GM19035 (cell line): ENCODE measurements at regions not wholly inside any gene's neighbourhood (a gene's known extent, or its start where the extent isn't known, plus 50 kb on each side); places are given as distances from the start of the nearest gene placed in this dataset.

ENCODE experiments used
- ATAC-seq: cut with Tn5 transposase; IDR thresholded peaks from one replicate; pipeline ENCODE4 v1.9.1; 2021; ENCODE audit not compliant: unreplicated experiment

- ATAC-seq = no peak
Measured at GRCh38 chr13:73767747-73768315, 366.4 kb downstream of the KLF12 start.

- no peak for ATAC-seq
Measured at GRCh38 chr13:73767191-73767741, 366.9 kb downstream of the KLF12 start.

- ATAC-seq = no peak
Measured at GRCh38 chr13:73765651-73766384, 368.4 kb downstream of the KLF12 start.

GRCh38 chr13:73759434-73759833, 374.8 kb downstream of the KLF12 start:
- no peak for ATAC-seq

- no peak for ATAC-seq
Measured at GRCh38 chr13:73757481-73758233, 376.5 kb downstream of the KLF12 start.

GRCh38 chr13:73754727-73755292, 379.4 kb downstream of the KLF12 start:
- ATAC-seq = no peak

- no peak for ATAC-seq
Measured at GRCh38 chr13:73754241-73754640, 380.0 kb downstream of the KLF12 start.

GRCh38 chr13:73751290-73751689, 382.9 kb downstream of the KLF12 start:
- ATAC-seq = no peak

- no peak for ATAC-seq
Measured at GRCh38 chr13:73748404-73748803, 385.8 kb downstream of the KLF12 start.

- ATAC-seq = no peak
Measured at GRCh38 chr13:73745190-73745589, 389.0 kb downstream of the KLF12 start.

GRCh38 chr13:73742982-73743381, 391.2 kb downstream of the KLF12 start:
- ATAC-seq = no peak

GRCh38 chr13:73741742-73742141, 392.5 kb downstream of the KLF12 start:
- no peak for ATAC-seq

GRCh38 chr13:73741111-73741510, 393.1 kb downstream of the KLF12 start:
- no peak for ATAC-seq

- no peak for ATAC-seq
Measured at GRCh38 chr13:73740666-73741065, 393.5 kb downstream of the KLF12 start.

GRCh38 chr13:73739394-73739793, 394.8 kb downstream of the KLF12 start:
- no peak for ATAC-seq

GRCh38 chr13:73738626-73739025, 395.6 kb downstream of the KLF12 start:
- no peak for ATAC-seq

- ATAC-seq = no peak
Measured at GRCh38 chr13:73737214-73737613, 397.0 kb downstream of the KLF12 start.

- ATAC-seq = no peak
Measured at GRCh38 chr13:73733706-73734105, 400.5 kb downstream of the KLF12 start.

- ATAC-seq = no peak
Measured at GRCh38 chr13:73732350-73732749, 401.9 kb downstream of the KLF12 start.

GRCh38 chr13:73731564-73731963, 402.6 kb downstream of the KLF12 start:
- ATAC-seq = no peak

- no peak for ATAC-seq
Measured at GRCh38 chr13:73730014-73730413, 404.2 kb downstream of the KLF12 start.
